Fibroblast of peridontal ligament (primary cell): ENCODE measurements at regions not wholly inside any gene's neighbourhood (a gene's known extent, or its start where the extent isn't known, plus 50 kb on each side); places are given as distances from the start of the nearest gene placed in this dataset.
"Not testable (repeated sequence)": the region's sequence is repeated elsewhere in the genome, so short reads cannot be mapped to it uniquely, and the experiment has no call there.

Experiments used
- DNase-seq: peaks from one replicate; pipeline ENCODE4 v3.0.0-alpha.2; 2010; ENCODE audit errors: extremely low read depth

GRCh38 chr2:12451726-12452125 lies 265.0 kb upstream of the TRIB2 start:
- DNase-seq = no peak

GRCh38 chr2:12452185-12452584 lies 264.6 kb upstream of the TRIB2 start:
- peak; percentile 92 for DNase-seq

GRCh38 chr2:12453731-12454130 lies 263.0 kb upstream of the TRIB2 start:
- DNase-seq = no peak

- peak; percentile 81 for DNase-seq
Observed at GRCh38 chr2:12455661-12456060, 261.1 kb upstream of the TRIB2 start.

- peak; percentile 100 for DNase-seq
Observed at GRCh38 chr2:12456293-12457106, 260.2 kb upstream of the TRIB2 start.

- peak; percentile 45 for DNase-seq
Observed at GRCh38 chr2:12457831-12458230, 258.9 kb upstream of the TRIB2 start.

- DNase-seq = no peak
Observed at GRCh38 chr2:12463189-12463588, 253.5 kb upstream of the TRIB2 start.

GRCh38 chr2:12465631-12466135 lies 251.1 kb upstream of the TRIB2 start:
- peak; percentile 57 for DNase-seq

- no peak for DNase-seq
Observed at GRCh38 chr2:12467303-12467702, 249.4 kb upstream of the TRIB2 start.

GRCh38 chr2:12469141-12469561 lies 247.6 kb upstream of the TRIB2 start:
- DNase-seq = peak; percentile 98

- not testable (repeated sequence) for DNase-seq
Observed at GRCh38 chr2:12472265-12472664, 244.5 kb upstream of the TRIB2 start.

- DNase-seq = no peak
Observed at GRCh38 chr2:12478151-12479064, 238.3 kb upstream of the TRIB2 start.

GRCh38 chr2:12479065-12479601 lies 237.6 kb upstream of the TRIB2 start:
- DNase-seq = peak; percentile 47

- peak; percentile 72 for DNase-seq
Observed at GRCh38 chr2:12484536-12485115, 232.1 kb upstream of the TRIB2 start.

- DNase-seq = no peak
Observed at GRCh38 chr2:12486205-12487118, 230.3 kb upstream of the TRIB2 start.

- DNase-seq = no peak
Observed at GRCh38 chr2:12487253-12488004, 229.3 kb upstream of the TRIB2 start.

GRCh38 chr2:12488352-12489318 lies 228.1 kb upstream of the TRIB2 start:
- no peak for DNase-seq

GRCh38 chr2:12490641-12491040 lies 226.1 kb upstream of the TRIB2 start:
- DNase-seq = no peak

- DNase-seq = not testable (repeated sequence)
Observed at GRCh38 chr2:12492360-12492759, 224.4 kb upstream of the TRIB2 start.
